ENCODE measurements at regions not wholly inside any gene's neighbourhood (a gene's known extent, or its start where the extent isn't known, plus 50 kb on each side); places are given as distances from the start of the nearest gene placed in this dataset.

DNA sequence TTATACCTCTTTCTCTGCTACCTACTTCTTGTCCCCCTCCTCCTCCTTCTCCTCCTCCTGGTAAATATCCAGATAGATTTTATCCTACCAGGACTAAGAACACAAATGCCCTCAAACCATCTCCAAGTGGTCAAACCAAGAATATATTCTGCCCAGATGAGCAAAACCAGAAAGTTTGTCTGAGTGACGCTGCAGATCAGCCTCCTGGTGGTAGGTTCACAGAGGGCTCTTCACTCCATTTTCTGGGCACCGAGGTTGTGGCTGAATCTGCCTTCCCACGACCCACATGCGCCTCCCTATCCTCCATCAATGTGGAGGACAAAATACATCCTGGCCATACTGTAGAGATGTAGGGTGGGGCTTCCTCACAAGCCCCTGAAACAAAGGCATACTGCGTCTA lies 543.6 kb downstream of the MN1 start:
- TF ChIP-seq, protein P1, sequence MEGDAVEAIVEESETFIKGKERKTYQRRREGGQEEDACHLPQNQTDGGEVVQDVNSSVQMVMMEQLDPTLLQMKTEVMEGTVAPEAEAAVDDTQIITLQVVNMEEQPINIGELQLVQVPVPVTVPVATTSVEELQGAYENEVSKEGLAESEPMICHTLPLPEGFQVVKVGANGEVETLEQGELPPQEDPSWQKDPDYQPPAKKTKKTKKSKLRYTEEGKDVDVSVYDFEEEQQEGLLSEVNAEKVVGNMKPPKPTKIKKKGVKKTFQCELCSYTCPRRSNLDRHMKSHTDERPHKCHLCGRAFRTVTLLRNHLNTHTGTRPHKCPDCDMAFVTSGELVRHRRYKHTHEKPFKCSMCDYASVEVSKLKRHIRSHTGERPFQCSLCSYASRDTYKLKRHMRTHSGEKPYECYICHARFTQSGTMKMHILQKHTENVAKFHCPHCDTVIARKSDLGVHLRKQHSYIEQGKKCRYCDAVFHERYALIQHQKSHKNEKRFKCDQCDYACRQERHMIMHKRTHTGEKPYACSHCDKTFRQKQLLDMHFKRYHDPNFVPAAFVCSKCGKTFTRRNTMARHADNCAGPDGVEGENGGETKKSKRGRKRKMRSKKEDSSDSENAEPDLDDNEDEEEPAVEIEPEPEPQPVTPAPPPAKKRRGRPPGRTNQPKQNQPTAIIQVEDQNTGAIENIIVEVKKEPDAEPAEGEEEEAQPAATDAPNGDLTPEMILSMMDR (IDR thresholded peaks at IDR 0.05) = no peak
- TF ChIP-seq POLR2A (IDR thresholded peaks at IDR 0.05) = no peak
